Activated CD4-positive, alpha-beta T cell treated with anti-CD3 and anti-CD28 coated beads for 1 hour (primary cell): ENCODE measurements at regions not wholly inside any gene's neighbourhood (a gene's known extent, or its start where the extent isn't known, plus 50 kb on each side); places are given as distances from the start of the nearest gene placed in this dataset.

Source experiments
- DNase-seq: peaks from one replicate; pipeline ENCODE4 v3.0.0-alpha.2; 2020

DNA sequence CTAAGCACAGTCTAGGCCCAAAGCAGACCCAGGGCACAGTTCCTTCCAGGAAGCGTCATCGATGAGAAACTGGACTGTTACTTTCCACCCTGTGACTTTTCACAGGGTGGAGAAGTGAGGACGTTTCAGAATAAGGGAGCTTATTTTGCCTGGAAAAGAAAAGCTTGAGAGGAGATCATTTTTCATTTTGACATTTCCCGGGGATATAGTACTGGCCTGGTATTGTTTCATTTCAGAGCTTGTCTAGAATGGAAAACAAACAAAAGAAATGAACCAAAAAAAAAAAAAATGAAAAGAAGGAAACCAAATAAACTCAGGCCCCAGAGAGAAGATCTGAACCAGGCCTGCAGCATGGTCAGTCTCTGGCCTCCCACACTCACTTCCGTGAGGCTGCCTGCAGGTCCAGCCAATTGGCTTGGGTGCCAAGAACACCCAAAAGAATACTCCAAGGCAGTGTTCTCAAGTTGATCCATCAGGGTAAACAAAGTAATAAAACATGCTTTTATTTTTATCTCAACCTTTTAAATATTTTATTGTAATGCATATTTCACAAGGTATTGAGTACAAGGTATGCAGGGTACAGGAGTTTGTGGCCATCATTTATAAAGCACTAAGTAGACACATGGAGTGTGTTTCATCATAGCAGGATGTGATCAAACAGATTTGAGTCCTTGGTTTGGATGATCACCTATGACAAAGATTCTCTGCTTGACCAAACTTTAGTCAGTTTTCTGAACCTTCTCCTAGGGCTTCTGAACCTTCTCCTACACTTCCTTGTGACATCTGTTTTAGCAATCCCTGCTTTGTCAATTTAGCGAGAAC lies 176.9 kb upstream of the GGTLC1 start:
- DNase-seq, result no peak

DNA sequence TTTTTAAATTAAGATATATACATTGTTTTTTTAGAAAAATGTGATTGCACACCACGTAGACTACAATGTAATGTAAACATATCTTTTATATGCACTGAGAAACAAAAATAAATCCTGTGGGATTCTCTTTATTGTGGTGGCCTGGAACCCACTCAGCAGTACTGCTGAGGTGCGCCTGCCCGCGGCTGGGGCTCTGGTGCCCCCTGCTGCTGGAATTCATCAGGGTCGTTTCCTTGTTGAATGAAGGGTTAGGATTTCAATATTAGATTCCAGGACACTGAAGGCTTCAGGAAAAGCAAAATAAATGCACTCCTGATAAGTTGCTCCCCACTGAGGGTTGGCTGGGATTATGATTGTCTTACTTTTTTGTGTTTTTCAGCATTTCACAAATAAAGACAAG lies 175.8 kb upstream of the GGTLC1 start:
- no peak for DNase-seq

DNA sequence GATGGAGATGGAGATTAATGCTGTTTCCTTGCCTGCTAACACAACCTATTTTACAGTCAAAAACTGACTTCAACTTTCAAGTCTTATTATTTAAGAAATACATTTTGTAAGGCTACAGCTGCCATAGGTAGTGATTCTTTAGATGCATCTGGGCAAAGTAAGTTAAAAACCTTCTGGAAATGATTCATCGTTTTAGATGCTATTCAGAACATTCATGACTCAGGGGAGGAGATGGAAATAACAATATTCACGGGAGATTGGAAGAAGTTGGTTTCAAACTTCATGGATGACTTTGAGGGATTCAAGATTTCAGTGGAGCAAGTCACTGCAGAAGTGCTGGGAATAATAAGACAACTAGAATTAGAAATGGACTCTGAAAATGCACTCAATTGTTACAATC lies 174.9 kb upstream of the GGTLC1 start:
- no peak for DNase-seq

DNA sequence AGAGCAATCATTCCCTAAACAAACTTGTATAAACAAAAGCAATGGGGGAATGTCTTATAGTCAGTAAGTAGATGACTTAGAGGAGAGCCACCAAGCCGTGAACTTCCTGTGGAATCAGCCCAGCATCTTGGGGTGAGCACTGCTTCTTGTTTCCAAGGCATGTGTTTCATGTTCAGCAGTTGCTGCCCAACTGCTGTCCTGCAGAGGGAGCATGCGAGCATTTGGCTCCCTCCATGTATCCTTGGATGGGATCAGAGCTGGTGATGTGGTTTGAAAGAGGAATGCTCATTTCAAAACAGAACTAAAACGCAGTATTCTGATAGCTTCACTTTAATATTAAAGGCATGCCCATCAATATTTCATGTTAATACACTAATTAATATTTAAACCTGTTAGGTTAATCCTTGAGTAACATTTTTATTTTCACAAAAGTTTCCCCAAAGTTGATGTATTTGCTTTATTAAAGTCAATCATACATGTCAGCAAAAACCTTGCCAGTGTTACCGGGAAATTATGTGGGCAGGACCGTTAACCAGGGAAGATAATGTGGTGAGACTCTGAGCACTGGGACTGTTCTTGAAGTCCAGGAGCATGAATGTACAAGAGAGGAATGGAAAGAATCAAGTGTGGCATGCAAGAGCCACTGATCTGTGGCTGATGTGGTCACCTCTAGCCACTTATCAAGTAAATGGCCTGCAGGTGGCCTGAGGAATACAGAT lies 172.1 kb upstream of the GGTLC1 start:
- no peak for DNase-seq

DNA sequence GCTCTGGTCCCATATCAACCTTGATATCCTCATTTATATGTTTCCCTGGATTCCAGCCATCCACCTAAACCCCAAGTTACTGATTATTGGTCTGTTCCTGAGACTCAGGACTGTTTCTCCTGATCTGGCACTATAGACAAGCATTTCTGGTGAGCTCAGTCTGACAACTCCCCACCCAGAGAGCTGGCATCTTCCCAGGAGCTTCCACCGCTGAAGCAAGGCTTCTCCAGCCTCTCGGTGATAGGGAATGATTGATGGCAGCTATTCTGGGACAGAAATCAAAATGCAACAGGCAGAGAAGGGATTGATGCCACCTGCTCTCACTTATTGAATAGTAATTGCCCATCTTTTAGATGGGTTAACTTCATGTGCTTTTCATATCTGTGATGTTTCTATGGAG lies 169.7 kb upstream of the GGTLC1 start:
- no peak for DNase-seq

DNA sequence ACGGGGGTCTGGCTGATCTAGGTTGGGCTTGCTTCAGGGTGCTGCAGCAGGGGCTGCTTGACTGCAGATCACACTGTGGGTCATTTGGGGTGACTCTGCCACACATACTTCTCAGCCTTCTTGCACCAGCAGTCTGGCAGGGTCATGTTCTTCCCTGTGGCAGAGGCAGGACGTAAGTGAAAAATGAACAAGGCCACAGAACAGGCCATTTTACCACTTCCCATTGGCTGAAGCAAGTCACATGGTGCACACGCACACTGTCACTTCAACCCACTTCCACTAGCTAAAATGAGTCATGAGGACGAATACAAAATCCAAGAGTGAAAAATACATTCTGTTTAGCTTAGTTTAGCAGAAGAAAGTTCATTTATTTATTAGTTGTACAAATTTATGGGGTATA lies 168.6 kb upstream of the GGTLC1 start:
- no peak for DNase-seq

DNA sequence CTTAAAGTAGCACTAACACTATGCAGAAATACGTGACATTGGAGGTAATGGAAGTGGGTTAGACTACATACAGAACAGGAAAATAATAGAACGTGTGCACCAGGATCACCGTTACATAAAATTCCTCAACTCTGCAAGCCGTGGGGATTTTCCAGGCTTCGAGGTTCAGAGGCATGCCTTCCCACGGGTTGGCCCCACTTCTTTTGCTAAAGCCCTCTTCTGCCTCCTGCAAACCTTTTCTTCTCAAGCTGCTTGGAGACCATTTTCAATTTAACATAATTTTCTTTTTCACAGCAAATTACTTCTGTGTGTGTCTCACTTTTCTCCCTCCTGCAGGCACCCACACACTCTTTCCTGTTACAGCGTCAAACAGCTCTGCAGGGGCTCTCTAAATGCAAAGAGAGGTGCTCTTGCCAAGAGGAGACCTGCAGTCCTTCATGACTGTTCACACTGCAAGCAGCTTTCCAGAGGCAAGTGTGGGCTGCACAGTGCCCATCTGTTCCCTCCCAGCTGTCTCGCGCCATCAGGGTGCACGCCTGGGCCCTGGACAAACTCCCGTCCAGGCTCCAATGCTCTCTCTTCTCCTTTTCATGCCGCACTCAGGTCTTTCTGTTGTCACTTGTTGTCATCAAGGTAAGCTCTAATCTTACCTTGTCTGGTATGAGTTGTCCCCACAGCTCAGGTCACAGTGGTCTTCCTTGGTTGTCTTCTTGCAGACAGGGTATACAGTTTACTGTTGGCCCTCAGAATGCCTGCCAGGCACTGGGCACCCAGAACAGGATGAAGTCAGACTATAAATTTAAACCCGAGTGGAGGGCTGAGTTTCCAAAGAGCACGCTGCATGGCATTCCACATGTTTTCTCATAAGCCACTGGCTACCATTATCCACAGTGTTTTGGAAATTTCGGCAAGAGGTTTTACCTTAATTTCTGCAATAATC lies 164.8 kb upstream of the GGTLC1 start:
- DNase-seq, result no peak

DNA sequence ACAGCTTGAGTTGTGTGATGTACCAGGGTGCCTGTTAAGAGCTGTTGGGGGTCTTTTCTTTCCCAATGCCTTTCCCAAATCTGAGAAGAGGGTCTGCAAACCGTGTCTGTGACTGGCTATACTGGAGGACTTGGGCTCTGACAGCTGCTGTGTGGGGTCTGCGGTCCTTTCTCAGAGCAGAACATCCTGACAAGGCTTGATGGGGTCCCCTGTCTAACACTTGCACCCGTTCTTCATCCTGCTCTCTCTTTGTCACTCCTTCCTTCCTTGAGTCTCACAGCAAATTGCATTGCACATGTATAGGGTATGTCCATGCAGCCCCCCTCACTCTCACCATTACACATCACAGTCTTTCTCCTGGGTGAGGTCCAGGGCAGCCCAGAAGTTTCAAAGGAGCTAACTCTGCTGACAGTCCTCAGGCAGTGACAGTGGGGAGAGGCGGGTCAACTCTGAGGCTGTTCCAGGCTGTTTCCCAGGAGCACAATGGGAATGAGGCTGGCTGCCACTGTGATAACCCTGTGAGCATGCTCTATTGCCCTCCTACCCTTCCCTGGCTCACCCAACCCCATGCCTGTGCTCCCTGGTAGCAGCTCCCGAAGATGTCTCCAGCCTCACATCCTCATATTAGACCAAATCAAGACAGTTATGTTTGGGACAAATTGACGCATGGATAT lies 163.2 kb upstream of the GGTLC1 start:
- DNase-seq, result no peak

DNA sequence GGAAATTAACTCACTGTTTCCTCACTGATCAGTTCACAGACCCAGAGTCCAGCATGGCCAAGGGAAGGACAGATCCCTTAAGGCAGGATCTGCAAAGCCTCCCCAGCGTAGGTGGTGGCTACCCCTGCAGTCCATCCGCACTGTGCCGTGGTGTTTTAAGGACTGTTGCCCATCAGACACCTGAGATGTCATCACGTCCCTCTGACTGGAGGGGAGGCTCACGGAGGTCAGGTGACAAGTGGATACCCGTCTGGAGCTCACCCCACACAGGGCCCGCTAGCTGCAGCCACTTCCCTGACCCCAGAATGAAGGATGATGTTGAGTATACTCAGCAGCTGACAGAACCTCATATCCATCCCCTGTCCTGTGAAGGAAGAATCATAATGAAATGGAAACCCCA lies 161.8 kb upstream of the GGTLC1 start:
- no peak for DNase-seq

DNA sequence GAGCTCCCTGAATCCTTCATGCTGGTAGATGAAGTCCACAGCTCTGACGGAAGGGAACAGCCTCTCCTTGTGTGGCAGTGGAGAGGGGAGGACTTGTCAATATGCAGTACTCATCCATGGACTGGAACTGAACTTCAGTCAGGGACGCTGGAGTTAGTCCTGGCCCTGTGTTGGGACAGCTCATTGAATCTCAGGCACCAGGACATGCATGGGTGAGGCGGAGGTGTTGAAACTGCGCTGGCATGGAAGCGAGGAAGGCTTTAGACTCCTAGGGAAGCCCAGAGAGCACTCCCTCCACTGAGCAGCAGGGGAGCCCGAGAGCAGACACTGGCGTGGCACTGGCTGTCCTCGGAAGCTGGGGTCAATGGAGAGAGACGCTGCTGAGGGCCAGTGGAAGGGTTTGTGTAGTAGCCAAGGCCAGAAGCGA lies 161.3 kb upstream of the GGTLC1 start:
- DNase-seq, result no peak

DNA sequence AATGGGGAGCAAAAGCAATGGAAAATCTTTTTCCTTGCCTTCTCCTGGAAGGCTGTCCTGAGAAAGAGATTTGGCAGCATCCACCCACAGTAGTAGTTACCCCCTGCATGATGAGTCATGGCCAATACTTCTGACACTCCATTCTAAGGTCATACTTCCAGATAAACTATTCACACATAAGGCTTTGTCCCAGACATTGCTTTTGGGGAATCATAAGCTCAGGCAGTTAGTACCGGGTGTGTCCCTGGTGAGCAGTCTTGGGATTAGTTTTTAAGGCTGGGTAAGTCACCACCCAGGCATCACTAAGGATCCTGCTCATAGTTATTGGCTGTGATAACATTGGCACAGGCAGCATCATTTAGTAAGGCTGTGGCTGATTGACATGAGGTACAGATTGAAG lies 160.6 kb upstream of the GGTLC1 start:
- no peak for DNase-seq

DNA sequence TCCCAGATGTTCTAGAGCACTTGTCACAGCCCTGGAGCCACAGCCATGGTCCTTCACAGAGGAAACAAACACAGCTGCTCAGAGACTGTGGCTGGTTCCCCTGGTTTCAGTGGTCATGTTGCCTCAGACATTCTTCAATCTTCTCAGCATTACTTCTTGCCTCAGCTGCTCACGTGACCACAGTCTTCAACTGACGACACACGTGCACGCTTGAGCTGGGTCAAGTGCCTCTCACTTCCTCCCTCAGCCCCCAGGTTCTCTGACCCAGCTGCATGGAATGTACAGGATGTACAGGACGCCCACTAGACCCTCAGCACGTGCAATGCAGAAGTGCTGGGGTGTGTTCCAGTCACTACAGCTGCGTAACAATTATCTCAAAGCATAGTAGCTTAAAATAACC lies 159.8 kb upstream of the GGTLC1 start:
- DNase-seq, result no peak

DNA sequence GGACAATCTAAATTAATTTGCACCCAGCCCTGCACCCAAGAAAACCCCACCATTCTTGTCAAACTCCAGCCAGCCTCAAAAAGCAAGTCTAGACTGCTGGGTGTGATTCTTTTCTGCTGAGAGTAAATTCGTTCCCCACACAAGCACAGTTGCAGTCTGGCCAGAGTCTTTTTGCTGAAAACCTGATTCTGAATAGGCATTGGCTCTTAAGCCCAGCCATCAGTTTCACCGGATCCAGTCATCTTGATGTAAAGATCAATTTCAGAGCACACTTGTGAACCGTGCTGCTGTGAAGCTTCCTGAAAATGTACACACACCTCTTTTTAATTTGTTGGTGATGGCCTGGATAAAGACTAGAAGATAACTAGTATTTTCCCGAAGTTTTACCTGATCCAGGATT lies 159.4 kb upstream of the GGTLC1 start:
- DNase-seq, result no peak

DNA sequence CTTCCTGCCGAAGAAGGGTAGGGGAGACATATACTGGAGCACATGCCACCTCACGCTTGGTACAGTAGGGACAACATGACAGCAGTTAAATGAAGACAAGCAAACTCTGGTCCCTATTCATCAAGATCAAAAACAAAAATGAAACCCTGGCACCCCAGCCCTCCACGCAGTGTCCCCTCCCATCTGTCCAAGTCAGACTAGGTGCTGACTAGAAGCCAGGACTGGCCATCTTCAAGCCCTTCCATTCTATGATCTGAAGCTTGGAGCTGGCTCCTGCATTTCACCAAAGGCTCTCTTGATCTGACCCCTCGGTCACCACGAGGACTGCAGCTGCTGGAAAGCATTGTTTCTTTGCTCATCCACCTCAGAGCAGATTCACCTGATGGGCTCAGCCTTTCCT lies 158.9 kb upstream of the GGTLC1 start:
- no peak for DNase-seq

DNA sequence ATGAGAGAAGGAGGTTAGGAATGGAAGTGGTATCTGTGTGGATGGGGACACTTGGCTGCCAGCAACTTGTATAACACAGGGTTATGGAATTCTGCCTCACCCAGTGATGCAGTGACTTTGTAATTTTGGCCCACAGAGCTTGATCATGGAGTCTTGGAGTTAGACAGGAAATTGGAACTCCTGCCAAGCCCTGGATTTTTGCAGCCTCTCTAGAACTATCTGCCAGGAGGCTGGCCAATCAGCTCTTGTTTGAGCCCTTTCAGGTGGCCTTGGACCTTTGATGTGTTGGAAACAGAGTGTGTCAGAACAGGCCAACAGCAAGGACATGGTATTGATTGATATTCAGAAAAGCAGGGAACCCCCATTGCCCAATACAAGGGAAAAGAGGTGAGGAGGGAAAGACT lies 157.7 kb upstream of the GGTLC1 start:
- DNase-seq, result no peak

DNA sequence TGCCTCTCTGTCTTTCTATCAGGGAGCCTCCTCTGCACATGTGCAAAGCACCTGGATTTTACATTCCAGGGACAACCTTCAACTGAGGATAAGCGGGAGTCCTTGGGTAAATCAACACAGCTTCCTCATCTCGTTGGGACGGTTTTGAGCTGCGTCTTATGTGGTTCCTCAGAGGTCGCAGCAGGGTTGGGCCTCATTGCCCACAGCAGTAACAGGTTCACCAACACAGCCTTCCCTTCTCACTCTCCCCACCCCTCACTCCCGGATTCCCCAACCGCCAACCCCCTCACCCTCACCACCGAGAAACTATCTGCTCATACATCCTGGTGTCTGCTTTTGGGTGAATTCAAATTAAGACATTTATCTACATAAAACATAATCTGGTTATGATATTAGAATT lies 155.8 kb upstream of the GGTLC1 start:
- DNase-seq, result no peak

DNA sequence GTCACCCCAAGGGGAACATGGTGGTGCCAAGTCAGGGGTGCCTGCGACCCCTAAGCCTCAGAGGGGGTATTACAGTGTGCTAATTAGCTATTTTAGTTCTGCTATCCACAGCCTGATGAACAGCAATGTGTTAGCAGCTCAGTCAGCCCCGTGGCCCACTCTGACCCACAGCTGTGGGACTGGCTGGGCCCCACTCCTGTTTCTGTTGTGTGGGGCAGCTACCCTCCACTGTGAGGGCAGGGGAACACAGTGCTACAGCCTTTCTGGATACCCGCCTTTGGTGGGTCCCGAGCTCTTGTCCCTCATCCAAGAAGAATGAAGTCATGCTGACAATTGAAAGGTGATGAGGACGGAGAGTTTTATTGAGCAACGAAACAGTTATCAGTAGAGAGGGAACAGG lies 152.5 kb upstream of the GGTLC1 start:
- no peak for DNase-seq

DNA sequence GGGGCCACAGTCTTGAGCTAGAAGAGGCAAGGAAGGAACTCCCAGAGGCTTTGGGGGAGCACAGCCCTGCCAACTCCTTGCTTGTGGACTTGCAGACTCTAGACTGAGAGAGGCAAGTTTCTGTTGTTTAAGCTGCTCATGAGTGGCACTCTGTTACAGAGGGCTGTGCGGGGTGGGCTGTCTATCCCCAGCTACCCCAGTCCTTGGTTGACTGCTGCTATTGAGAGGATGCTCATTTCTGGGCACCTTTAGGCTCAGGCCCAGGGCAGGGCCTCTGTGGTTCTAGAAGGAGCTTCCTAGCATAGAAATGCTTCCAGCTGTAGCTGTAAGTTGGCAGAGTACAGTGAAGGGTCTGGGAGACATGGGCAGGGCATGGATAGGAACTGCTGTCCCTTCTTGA lies 151.3 kb upstream of the GGTLC1 start:
- DNase-seq, result no peak

DNA sequence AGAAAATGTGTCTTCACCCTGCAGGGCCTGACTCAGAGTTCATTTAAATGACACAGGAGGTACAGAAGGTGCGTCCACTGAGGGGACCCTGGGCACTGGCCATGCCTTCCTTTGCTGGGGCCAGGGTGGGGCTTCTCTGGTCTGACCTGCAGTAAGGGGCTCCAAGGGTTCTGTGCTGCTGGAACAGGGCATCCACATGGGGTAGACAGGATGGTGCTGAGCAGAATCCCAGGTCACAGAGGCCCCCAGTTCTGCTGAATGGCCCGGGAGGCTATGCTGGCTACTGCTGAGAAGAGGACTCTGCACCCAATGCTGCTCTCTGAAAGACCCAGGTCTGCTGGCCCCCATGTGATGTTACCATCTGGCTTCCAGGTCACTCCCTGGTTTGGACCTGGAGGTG lies 150.4 kb upstream of the GGTLC1 start:
- no peak for DNase-seq

DNA sequence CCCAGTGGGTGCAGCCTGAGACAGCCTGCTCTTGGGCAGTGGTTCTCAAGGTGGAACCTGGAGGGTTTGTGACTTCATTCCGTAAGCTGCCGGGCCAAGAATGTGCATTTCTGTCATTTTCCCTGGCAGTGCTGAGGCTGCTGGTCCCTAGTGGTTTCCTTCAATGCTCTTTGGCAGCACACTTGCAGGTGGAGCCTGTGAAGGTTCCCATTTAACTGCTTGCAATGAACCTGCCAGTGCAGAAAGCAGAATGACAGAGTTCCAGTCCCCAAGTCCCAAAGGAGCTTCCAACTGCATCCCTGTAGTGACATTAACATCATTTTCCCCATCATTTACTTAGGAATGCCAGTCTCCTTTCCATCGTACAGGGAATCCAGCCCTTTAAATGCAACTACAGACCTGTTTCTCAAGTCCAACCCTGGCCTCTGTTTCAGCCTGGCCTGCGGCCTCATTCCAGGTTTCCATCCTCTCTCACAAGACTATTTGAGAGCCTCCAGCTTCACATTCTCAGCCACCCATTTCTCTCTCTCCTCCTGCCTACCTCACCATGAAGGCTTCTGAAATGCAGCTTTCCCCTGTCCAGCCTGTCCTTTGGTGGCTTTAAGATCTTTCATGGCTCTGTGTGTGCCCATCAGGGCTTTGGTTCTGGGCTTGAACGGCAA lies 149.7 kb upstream of the GGTLC1 start:
- DNase-seq, result no peak

DNA sequence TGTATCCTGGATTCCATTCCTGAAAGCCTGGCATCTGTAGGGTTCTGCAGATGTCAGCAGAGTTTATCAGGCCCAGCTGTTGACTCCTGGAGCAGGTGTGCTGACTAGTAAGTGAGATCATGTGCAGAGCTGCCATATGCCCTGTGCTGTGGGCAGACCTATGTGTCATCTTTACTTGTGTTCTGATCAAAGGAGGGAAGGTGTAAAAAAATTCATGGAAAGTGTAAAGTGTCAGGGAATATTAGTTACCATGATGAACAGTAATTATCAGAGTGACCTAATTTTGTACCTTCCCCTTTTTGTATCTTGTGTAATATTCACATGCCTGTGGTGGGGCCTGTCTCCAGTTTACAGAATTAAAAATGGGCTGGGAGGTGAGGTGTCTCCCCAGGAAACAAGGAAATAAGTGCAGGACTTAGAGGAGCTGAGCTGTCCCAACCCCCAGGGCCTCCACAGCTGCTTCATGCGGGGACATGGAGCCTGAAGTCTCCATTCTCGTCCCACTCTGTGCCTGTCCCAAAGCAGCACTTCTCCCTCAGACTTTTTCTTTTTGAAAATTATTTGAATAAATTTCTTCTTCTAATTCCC lies 148.2 kb upstream of the GGTLC1 start:
- DNase-seq, result no peak

DNA sequence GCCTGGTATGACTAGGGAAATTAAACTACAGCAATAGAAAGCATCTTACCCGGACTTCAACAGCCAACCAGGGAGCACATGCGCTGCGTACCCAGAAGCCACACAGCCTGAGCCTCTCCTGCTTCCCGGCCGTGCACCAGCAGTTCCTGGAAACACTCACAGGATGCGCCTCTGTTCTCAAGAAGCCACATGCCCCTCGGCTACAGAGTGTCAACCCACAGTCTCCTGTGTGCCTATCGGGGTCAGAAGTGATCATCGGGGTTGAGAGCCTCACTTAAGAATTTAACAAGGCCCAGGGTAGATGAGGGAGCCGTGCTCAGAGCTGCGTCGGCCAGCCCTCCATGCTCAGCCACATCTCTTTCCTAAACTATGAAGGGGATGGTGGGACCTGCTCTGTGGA lies 147.2 kb upstream of the GGTLC1 start:
- DNase-seq, result no peak
